H1 (cell line): ENCODE measurements at regions not wholly inside any gene's neighbourhood (a gene's known extent, or its start where the extent isn't known, plus 50 kb on each side); places are given as distances from the start of the nearest gene placed in this dataset.

Experiments used
- CTCF ChIA-PET: fragments of 300-600 bp; sonication (Branson Sonifier 250); formaldehyde crosslinking; loops from one replicate; lab custom pipeline; 2021; ENCODE audit not compliant: partially characterized antibody; lab: Charles Lee
- POLR2A ChIA-PET: fragments of 300-600 bp; sonication (Branson Sonifier 250); formaldehyde crosslinking; loops from one replicate; lab custom pipeline; 2021; ENCODE audit warnings: inconsistent platforms; ENCODE audit not compliant: partially characterized antibody; lab: Charles Lee
- DNase-seq, 2 experiments: peaks; one replicate each; pipeline versions ENCODE4 v3.0.0 to v3.0.0-alpha.2; 2010 to 2022; ENCODE audit warnings: low spot score in 2 of 2, low read depth in 1 of 2, mixed read lengths in 1 of 2
- FAIRE-seq: peaks from 2 replicates; lab custom pipeline; 2011; peaks lifted over from hg19 to GRCh38; lab: Jason Lieb, UNC
- H2AFZ ChIP-seq: 2 replicates; pipeline ENCODE4 v1.8.1; 2012; ENCODE audit warnings: low read length, inconsistent platforms
- H2AK5ac ChIP-seq: 2 replicates; pipeline ENCODE4 v1.6.1; 2013; ENCODE audit warnings: low read depth, low read length
- H2BK120ac ChIP-seq: replicated peaks from 2 replicates; pipeline ENCODE3; 2013; ENCODE audit warnings: low read depth, low read length, inconsistent platforms
- H2BK12ac ChIP-seq: 2 replicates; pipeline ENCODE4 v1.6.1; 2013; ENCODE audit warnings: low read depth, low read length
- H2BK15ac ChIP-seq: 2 replicates; pipeline ENCODE4 v1.6.1; 2013; ENCODE audit warnings: low read length
- H2BK20ac ChIP-seq: 2 replicates; pipeline ENCODE4 v1.6.1; 2013; ENCODE audit warnings: low read length
- H2BK5ac ChIP-seq: 2 replicates; pipeline ENCODE4 v1.6.1; 2013; ENCODE audit warnings: low read depth, low read length
- H3K14ac ChIP-seq: 2 replicates; pipeline ENCODE4 v1.6.1; 2013; ENCODE audit warnings: inconsistent platforms; ENCODE audit not compliant: insufficient read length
- H3K18ac ChIP-seq: 2 replicates; pipeline ENCODE4 v1.6.1; 2013; ENCODE audit warnings: low read length; ENCODE audit errors: extremely low read depth
- H3K23ac ChIP-seq: 2 replicates; pipeline ENCODE4 v1.6.1; 2013; ENCODE audit warnings: inconsistent platforms; ENCODE audit not compliant: insufficient read length
- H3K23me2 ChIP-seq: 2 replicates; pipeline ENCODE4 v1.6.1; 2013; ENCODE audit warnings: low read depth, low read length
- H3K27ac ChIP-seq: 2 replicates; pipeline ENCODE4 v1.6.1; 2011; ENCODE audit warnings: low read depth, low read length, inconsistent platforms
- H3K27me3 ChIP-seq, 4 experiments: replicated peaks in 1 of 4; 1 replicate in 1 of 4; 2 replicates in 3 of 4; pipeline versions ENCODE4 v1.6.1 to v1.8.1; 2011 to 2013; ENCODE audit warnings: low read length in 3 of 4, mild to moderate bottlenecking in 3 of 4, inconsistent platforms in 2 of 4, mixed read lengths in 2 of 4, moderate library complexity in 1 of 4; ENCODE audit not compliant: control insufficient read depth in 3 of 4, insufficient read depth in 3 of 4; ENCODE audit errors: extremely low read depth in 1 of 4
- H3K36me3 ChIP-seq, 4 experiments: 2 replicates each; pipeline versions ENCODE4 v1.6.1 to v1.8.1; 2011 to 2013; ENCODE audit warnings: mild to moderate bottlenecking in 4 of 4, low read length in 3 of 4, moderate library complexity in 2 of 4, control low read depth in 1 of 4, inconsistent platforms in 1 of 4; ENCODE audit not compliant: insufficient read depth in 4 of 4, control insufficient read depth in 2 of 4
- H3K4ac ChIP-seq: replicated peaks from 2 replicates; pipeline ENCODE3; 2013; ENCODE audit warnings: low read length, low read depth, mixed read lengths, inconsistent platforms; ENCODE audit not compliant: insufficient read length
- H3K4me1 ChIP-seq, 4 experiments: replicated peaks in 1 of 4; 1 replicate in 1 of 4; 2 replicates in 3 of 4; pipeline versions ENCODE4 v1.6.1 to v1.8.1; 2011 to 2013; ENCODE audit warnings: low read length in 3 of 4, inconsistent platforms in 2 of 4, mixed read lengths in 1 of 4; ENCODE audit not compliant: insufficient read depth in 4 of 4, control insufficient read depth in 3 of 4
- H3K4me2 ChIP-seq, 2 experiments: 2 replicates each; pipeline versions ENCODE4 v1.6.1 to v1.8.1; 2011 to 2013; ENCODE audit warnings: low read depth in 2 of 2, low read length in 2 of 2, control low read depth in 1 of 2, inconsistent platforms in 1 of 2, mild to moderate bottlenecking in 1 of 2; ENCODE audit not compliant: insufficient read depth in 1 of 2
- H3K4me3 ChIP-seq, 4 experiments: fragments of 200-600, 300-600 bp in 1 of 4; sonication (generic), shearing (Covaris generic), sonication (Bioruptor Twin) in 1 of 4; 2 replicates each; pipeline versions ENCODE4 v1.5.1 to v1.8.1; 2011 to 2016; ENCODE audit warnings: low read length in 4 of 4, low read depth in 3 of 4, control low read depth in 2 of 4, inconsistent platforms in 2 of 4, mild to moderate bottlenecking in 2 of 4, mixed read lengths in 1 of 4, moderate library complexity in 1 of 4; ENCODE audit not compliant: insufficient read depth in 2 of 4; ENCODE audit errors: extremely low read depth in 1 of 4
- H3K56ac ChIP-seq: replicated peaks from 2 replicates; pipeline ENCODE3; 2013; ENCODE audit warnings: low read depth, mild to moderate bottlenecking, mixed read lengths, low read length, inconsistent platforms; ENCODE audit not compliant: insufficient read length
- H3K79me1 ChIP-seq: 2 replicates; pipeline ENCODE4 v1.6.1; 2013; ENCODE audit warnings: low read depth, low read length, control low read depth
- H3K79me2 ChIP-seq, 2 experiments: 2 replicates each; pipeline versions ENCODE4 v1.6.1 to v1.8.1; 2012 to 2013; ENCODE audit warnings: low read length in 2 of 2, mild to moderate bottlenecking in 2 of 2, inconsistent platforms in 1 of 2; ENCODE audit not compliant: insufficient read depth in 2 of 2, control insufficient read depth in 1 of 2
- H3K9ac ChIP-seq, 4 experiments: replicated peaks in 1 of 4; 1 replicate in 1 of 4; 2 replicates in 3 of 4; pipeline versions ENCODE4 v1.6.1 to v1.8.1; 2011 to 2013; ENCODE audit warnings: low read depth in 3 of 4, low read length in 3 of 4, control low read depth in 2 of 4, mild to moderate bottlenecking in 2 of 4, moderate library complexity in 2 of 4, inconsistent platforms in 1 of 4; ENCODE audit errors: extremely low read depth in 1 of 4
- H3K9me3 ChIP-seq, 2 experiments: 2 replicates each; pipeline versions ENCODE4 v1.6.1 to v1.8.1; 2012 to 2013; ENCODE audit warnings: mild to moderate bottlenecking in 2 of 2, moderate library complexity in 2 of 2, control low read depth in 1 of 2, inconsistent platforms in 1 of 2, low read depth in 1 of 2, low read length in 1 of 2, mixed read lengths in 1 of 2; ENCODE audit not compliant: insufficient read depth in 2 of 2
- H4K20me1 ChIP-seq, 2 experiments: replicated peaks in 1 of 2; 2 replicates each; pipeline versions ENCODE3 to v1.8.1; 2011 to 2013; ENCODE audit warnings: inconsistent platforms in 2 of 2, low read length in 2 of 2, mild to moderate bottlenecking in 1 of 2; ENCODE audit not compliant: insufficient read depth in 2 of 2, control insufficient read depth in 1 of 2
- H4K5ac ChIP-seq: 2 replicates; pipeline ENCODE4 v1.6.1; 2013; ENCODE audit warnings: low read length, low read depth, mixed read lengths, inconsistent platforms; ENCODE audit not compliant: insufficient read length
- H4K8ac ChIP-seq: 2 replicates; pipeline ENCODE4 v1.8.0; 2013; ENCODE audit warnings: mild to moderate bottlenecking, moderate library complexity, low read length, inconsistent platforms; ENCODE audit not compliant: insufficient read depth; ENCODE audit errors: extremely low read depth
- H4K91ac ChIP-seq: replicated peaks from 2 replicates; pipeline ENCODE3; 2013; ENCODE audit warnings: low read length, mixed read lengths, inconsistent platforms; ENCODE audit not compliant: insufficient read length
- ATF3 ChIP-seq: IDR thresholded peaks from 2 replicates; pipeline ENCODE4 v1.6.1; 2011; ENCODE audit warnings: low read depth, mild to moderate bottlenecking, low read length; ENCODE audit not compliant: insufficient read depth
- BACH1 ChIP-seq: IDR thresholded peaks from 2 replicates; pipeline ENCODE4 v1.6.1; 2012; ENCODE audit warnings: low read length, improper control_type of control experiment
- CBX5 ChIP-seq: fragments of 300-800, 300-1000 bp; sonication (generic); IDR thresholded peaks from 2 replicates; pipeline ENCODE4 v1.7.1; 2016; ENCODE audit warnings: antibody characterized with exemption, low read length, low read depth
- CBX8 ChIP-seq: fragments of 300-800, 300-1000 bp; sonication (generic); IDR thresholded peaks from 2 replicates; pipeline ENCODE4 v1.7.1; 2016; ENCODE audit warnings: low read depth, low read length, borderline replicate concordance
- CTCF ChIP-seq, 3 experiments: IDR thresholded peaks; 1 replicate in 2 of 3; 2 replicates in 1 of 3; pipeline versions ENCODE4 v1.5.1 to v1.6.1; 2011; ENCODE audit warnings: low read length in 3 of 3, mild to moderate bottlenecking in 3 of 3, inconsistent platforms in 2 of 3, low read depth in 1 of 3, moderate library complexity in 1 of 3; ENCODE audit not compliant: insufficient read depth in 1 of 3; ENCODE audit errors: control extremely low read depth in 1 of 3
- POLR2AphosphoS5 ChIP-seq: IDR thresholded peaks from 2 replicates; pipeline ENCODE4 v1.6.1; 2011; ENCODE audit warnings: low read depth, low read length
- POU5F1 ChIP-seq: IDR thresholded peaks from 2 replicates; pipeline ENCODE4 v1.6.1; 2011; ENCODE audit warnings: low read depth, mild to moderate bottlenecking, low read length, moderate library complexity
- RAD21 ChIP-seq, 2 experiments: IDR thresholded peaks in 1 of 2; conservative IDR thresholded peaks in 1 of 2; 2 replicates each; pipeline ENCODE4 v1.6.1; 2011; ENCODE audit warnings: low read depth in 2 of 2, low read length in 2 of 2, improper control_type of control experiment in 1 of 2, inconsistent platforms in 1 of 2, mild to moderate bottlenecking in 1 of 2, moderate library complexity in 1 of 2
- RNF2 ChIP-seq: fragments of 200-900, 300-1000 bp; sonication (generic); IDR thresholded peaks from 2 replicates; pipeline ENCODE4 v1.7.1; 2016; ENCODE audit warnings: borderline replicate concordance, low read depth, mild to moderate bottlenecking, antibody characterized with exemption, low read length; ENCODE audit not compliant: poor library complexity, severe bottlenecking; ENCODE audit errors: missing control alignments
- SP4 ChIP-seq: IDR thresholded peaks from 2 replicates; pipeline ENCODE4 v1.6.1; 2012; ENCODE audit warnings: low read length, inconsistent platforms
- SRF ChIP-seq: IDR thresholded peaks from 2 replicates; pipeline ENCODE4 v1.6.1; 2011; ENCODE audit warnings: mild to moderate bottlenecking, low read depth, low read length, moderate library complexity
- TEAD4 ChIP-seq: IDR thresholded peaks from 2 replicates; pipeline ENCODE4 v1.6.1; 2012; ENCODE audit warnings: low read depth, low read length, inconsistent platforms, mixed read lengths
- WGBS, 2 experiments: shearing (Covaris generic) in 1 of 2; methylation state at CpG; one replicate each; pipeline versions ENCODE4 v1.1.6 to v1.1.7; 2013 to 2015; ENCODE audit warnings: low lambda C conversion rate in 2 of 2, mixed read lengths in 2 of 2, inconsistent platforms in 1 of 2, low coverage in 1 of 2, missing lambda C conversion rate in 1 of 2; ENCODE audit not compliant: insufficient replicate concordance in 2 of 2, insufficient coverage in 1 of 2, insufficient read length in 1 of 2; ENCODE audit errors: extremely low coverage in 1 of 2, missing lambda C conversion rate in 1 of 2; 5-methylcytosine and 5-hydroxymethylcytosine counted together

- Histone ChIP-seq H2BK5ac (no peak overlapping the region), H2AK5ac (no peak overlapping the region), H3K14ac (no peak overlapping the region), H4K91ac (no peak overlapping the region), H4K8ac (no peak overlapping the region), H3K9ac (no peak overlapping the region), H3K4me1 (peaks cover 0 to 9% (median 4%) of the 10 kb centered on the region in 4 experiments; a peak in 3 of 7 replicates), H3K27me3 (no peaks in the 10 kb centered on the region; a peak in 1 of 7 replicates), H3K4ac (no peak overlapping the region), H3K56ac (no peak overlapping the region), H3K27ac (no peak overlapping the region), H2AFZ (no peak overlapping the region), H3K4me2 (no peak overlapping the region), H4K20me1 (no peaks in the 10 kb centered on the region), H4K5ac (no peak overlapping the region), H3K4me3 (no peak overlapping the region), H3K79me1 (no peaks in the 10 kb centered on the region), H2BK12ac (no peak overlapping the region), H3K23me2 (no peaks in the 10 kb centered on the region), H2BK20ac (no peak overlapping the region), H2BK120ac (no peak overlapping the region), H2BK15ac (no peak overlapping the region), H3K9me3 (no peaks in the 10 kb centered on the region), H3K18ac (no peak overlapping the region), H3K79me2 (no peaks in the 10 kb centered on the region), H3K23ac (no peak overlapping the region), H3K36me3 (no peaks in the 10 kb centered on the region)
- 85% methylated on average over 2 of the region's 2 CpGs; no CpG with 5 or more reads in 1 of the 2 experiments for WGBS, 2 experiments
- FAIRE-seq (no peak), DNase-seq (no peak)
- CTCF ChIA-PET = no interaction called here
- POLR2A ChIA-PET = no interaction called here
- TF ChIP-seq BACH1 (no peak), RAD21 (IDR thresholded peaks at IDR 0.05 in 1 of 2, conservative IDR thresholded peaks at IDR 0.05 in 1 of 2; ENCODE audit: low read depth in 2 of 2, low read length in 2 of 2) (no peak), CBX8 (no peak), CTCF (IDR thresholded peaks at IDR 0.05; ENCODE audit: control extremely low read depth in 1 of 3, insufficient read depth in 1 of 3, low read depth in 1 of 3, low read length in 3 of 3) (no peak), ATF3 (no peak), TEAD4 (no peak), RNF2 (no peak), SP4 (no peak), CBX5 (no peak), POU5F1 (no peak), POLR2AphosphoS5 (no peak), SRF (no peak)
Observed at GRCh38 chr5:125333416-125333815, 587.0 kb upstream of the ZNF608 start.
